Ammon's horn (tissue), 1 donor: ENCODE measurements at regions not wholly inside any gene's neighbourhood (a gene's known extent, or its start where the extent isn't known, plus 50 kb on each side); places are given as distances from the start of the nearest gene placed in this dataset.
"Not testable (repeated sequence)": the region's sequence is repeated elsewhere in the genome, so short reads cannot be mapped to it uniquely, and the experiment has no call there.

Experiments
- DNase-seq: peaks from one replicate; pipeline ENCODE4 v3.0.0-alpha.2; 2016; ENCODE audit warnings: low spot score

DNA sequence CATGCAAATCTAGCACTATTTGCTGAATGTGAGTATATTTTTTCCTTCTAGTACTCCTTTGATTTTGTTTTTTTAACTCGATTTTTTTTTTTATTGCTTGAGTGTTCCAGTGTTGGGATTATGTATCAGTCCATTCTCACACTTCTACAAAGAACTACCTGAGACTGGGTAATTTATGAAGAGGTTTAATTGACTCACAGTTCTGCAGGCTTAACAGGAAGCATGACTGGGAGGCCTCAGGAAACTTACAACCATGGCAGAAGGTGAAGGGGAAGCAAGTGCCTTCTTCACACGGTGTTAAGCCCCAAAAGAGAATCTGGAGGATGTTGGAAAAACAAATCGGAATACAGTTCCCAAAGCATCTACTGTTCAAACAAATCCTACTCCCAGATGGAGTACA, 69.1 kb downstream of the ZNF518B start:
- not testable (repeated sequence) for DNase-seq

DNA sequence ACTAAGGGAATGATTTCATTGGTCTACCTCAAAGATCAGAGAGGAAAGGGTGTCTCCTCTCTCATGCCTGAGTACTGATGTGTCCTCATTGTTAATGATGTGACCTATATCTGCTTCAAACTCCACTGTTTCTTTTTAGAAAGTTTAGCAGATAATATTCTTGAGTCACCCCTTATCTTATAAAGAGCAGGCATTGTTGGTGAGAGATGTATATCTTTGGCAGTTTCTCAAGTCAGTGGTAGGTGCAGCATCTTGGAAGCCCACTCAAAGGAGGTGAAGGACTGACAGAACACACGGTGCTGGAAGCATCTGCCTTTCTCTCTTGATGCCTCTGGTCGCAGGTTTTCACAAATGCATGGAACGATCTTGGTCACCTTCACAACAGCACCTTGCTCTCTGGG, 71.2 kb downstream of the ZNF518B start:
- DNase-seq: no peak

DNA sequence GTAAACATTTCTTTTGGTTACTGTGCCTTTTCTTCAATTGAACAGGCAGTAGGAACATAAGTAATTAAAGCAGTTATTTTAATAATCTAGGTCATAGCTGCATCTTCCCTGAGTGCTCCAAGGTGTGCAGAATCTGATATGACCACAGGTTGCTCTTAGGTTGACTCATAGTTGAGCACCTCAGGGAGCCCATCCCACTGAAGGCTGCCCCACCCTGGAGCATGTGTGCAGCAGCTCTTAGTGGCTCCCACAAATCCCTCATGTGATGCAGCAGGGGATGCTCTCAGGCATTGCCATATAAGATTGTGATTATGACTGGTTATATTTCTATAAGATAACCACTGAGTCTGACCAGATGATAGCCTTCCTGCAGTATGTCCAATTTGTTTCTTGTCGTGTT, 72.3 kb downstream of the ZNF518B start:
- no peak for DNase-seq

DNA sequence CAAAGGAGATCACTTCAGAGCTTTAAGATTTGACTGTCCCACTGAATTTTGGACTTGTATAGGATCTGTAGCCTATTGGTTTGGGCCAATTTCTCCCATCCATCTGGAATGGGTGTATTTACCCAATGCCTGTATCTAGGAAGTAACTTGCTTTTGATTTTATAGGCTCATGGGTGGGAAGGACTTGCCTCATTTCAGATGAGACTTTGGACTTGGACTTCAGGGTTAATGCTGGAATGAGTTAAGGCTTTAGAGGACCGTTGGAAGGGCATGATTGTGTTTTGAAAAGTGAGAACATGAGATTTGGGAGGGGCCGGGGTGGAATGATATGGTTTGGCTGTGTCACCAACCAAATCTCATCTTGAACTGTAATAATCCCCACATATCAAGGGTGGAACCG, 73.8 kb downstream of the ZNF518B start:
- DNase-seq: no peak

DNA sequence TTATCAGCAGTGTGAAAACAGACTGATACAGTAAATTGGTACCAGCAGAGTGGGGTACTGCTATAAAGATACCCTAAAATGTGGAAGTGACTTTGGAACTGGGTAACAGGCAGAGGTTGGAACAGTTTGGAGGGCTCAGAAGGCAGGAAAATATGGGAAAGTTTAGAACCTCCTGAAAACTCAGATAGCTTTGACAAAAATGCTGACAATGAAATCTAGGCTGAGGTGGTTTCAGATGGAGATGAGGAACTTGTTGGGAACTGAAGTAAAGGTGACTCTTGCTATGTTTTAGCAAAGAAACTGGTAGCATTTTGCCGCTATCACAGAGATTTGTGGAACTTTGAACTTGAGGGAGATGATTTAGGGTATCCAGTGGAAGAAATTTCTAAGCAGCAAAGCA, 75.1 kb downstream of the ZNF518B start:
- not testable (repeated sequence) for DNase-seq

DNA sequence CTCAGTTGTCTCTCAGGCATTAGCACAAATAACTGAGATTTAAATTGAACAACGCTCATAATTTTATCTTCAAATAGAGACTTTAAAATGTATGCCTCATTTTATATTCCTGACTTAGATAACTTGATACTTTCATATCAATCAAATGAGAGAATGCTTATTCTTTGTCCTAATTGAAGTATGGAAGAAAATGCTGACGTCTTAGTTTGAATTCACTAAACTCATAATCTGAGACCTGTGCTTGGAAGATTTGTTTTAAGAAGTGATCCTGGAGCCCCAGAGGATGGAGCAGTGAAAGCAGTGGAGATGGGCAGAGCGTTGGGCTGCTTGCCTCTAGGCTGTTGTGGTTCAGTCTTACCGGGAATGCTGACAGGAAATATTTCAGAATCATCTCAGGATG, 76.1 kb downstream of the ZNF518B start:
- no peak for DNase-seq

DNA sequence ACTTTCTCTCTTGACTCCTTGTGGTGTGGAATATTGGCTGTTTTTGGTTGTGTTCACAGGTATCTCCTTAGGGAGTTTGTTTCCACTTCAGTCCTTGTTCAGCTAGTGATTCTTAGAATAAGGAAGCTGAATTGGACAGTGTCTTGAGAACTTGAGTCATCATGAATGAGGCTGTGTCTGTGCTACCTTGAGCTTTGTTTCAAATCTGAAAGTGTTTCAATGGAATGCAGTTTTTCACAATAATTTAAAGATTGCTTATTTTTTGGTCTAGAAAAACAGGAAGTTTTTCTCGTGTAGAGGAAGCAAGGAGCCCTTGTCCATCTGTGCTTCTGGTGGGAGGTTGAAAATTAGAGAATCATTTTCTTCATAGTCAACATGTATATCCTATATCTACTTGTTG, 76.5 kb downstream of the ZNF518B start:
- no peak for DNase-seq

DNA sequence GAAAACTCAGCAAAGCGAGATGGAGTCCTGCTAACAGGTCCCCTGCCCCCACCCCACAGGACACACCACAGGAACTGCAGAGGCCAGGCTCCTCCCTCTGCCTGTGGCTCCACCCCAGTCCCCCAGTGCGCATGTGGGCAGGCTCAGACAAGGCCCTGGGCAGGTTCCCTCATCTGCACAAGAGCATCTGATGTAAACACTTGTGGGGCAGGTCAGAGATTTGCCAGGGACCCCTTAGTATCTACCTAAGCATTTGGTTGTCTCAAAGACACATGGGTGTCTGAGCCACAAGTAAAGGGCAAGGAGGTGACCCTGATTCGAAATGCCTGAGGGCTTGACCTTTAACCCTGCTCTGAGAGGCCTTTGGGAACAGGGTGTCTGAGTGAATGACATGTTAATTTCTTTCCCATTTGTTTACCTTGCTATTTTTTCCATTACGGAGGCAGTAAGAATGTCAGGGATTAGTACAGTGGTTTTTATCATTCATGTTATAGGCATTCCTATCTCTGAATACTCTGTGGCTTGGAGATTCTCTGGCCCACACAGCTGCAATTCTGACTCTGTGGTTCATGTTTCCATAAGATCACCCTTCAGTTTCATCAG, 85.3 kb downstream of the ZNF518B start:
- no peak for DNase-seq

DNA sequence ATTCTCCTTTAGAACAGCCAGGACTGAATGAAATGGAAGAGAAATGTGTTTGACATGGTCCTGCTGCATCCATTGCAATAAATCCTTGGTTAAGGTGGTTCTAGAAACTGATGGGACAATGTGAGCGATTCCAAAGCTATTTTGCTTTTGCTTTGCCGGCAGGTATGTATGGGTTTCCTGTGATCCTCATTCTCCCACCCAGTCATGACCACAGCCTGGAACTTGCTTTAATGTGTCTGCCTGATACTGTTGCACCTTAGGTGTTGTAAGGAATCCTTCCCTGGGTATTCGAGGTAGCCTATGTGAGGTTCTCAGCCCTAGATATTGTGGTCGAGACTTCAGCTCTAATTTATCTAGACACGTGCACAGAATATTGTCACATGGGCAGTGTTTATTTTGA, 86.1 kb downstream of the ZNF518B start:
- DNase-seq: no peak

DNA sequence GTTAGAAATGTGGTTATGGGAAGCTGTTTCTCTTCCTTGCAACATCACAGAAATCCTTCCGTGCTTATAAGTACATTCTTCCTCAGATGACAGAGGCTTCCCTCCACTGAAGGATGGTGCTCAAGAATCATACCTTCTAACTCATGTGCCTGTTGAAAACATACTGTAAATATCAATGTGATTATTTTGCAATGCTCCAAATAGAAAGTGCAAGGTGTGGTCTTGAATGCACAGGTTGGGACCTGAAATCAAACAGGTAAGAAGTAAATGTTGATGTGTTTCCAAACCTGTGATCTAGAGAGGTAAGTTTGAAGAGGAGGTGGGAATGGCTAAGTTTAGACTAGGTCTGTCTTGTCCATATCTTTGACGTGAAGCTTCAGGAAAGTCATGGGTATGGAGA, 87.7 kb downstream of the ZNF518B start:
- DNase-seq: no peak

DNA sequence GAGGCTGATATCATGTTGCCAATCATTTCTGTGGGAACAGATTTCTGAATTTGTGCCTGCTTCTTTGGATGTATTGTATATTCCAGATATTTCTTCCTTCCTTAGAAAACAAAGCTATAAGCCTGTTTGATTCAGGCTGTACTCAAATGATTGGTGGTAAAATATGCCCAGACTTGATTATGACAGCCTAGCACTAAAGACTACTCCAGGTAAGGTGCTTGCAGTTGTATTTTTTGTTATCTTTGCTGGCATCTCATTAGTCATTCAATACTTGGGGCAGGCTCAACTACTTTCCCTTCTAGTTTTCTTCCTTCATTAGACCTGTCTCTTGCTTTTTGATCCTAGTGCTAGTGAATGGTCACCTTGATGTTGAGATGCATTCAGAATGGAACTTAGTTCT, 90.6 kb downstream of the ZNF518B start:
- no peak for DNase-seq

DNA sequence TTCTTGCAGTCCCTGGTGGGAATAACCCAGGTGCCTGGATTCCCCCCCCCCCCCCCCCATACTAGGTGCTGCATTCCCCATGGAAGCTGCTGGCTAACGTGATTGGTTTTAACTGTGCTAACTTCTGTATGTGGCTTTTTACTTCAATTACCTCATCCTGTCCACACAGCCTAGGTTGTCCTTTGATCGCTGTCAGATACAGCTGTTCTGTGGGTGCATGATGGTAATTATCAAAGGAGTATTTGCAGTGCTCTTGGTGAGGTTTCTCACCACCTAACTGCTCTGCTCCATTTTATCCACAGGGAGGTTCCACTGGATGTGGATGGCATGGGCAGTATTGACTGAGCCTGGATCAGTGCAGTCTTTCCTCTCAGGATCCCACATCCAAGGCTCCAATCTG, 93.0 kb downstream of the ZNF518B start:
- no peak for DNase-seq

DNA sequence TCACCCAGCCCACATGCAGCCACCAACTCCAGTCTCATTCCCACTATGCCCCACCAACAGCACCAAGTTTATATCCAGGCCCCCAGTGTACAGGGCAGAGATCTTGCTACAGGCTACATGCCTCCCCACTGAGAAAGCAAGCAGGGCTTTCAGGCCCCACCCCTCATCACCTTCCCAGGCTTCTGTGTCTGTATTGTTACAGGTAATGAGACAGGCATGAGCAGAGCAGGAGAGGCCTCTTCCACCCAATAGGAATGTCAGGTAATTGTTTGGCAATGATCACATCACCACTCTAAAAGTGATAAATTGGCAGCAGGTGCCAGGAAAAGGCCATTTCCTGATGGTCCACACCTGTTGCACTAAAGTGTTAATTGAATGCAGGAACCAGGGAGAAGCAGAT, 102.5 kb downstream of the ZNF518B start:
- DNase-seq: no peak

DNA sequence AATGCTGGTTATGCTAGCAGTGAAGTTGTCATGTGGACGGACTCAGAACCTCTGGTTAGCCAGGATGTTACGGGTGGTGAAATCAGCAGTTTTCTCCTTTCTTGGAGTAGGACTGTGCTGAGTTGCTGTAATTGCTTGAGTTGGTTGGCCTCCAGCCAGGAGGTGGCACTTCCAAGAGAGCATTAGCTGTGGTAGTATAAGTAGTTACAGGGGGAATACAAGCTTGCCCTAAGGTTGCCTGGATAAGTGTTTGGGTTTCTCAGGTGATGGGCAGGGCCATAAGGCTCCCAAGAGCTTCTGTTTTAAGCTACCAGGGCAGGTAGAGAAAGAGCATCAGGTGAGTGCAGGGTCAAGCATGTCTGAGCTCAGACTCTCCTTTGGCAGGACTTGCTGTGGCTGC, 103.0 kb downstream of the ZNF518B start:
- no peak for DNase-seq

DNA sequence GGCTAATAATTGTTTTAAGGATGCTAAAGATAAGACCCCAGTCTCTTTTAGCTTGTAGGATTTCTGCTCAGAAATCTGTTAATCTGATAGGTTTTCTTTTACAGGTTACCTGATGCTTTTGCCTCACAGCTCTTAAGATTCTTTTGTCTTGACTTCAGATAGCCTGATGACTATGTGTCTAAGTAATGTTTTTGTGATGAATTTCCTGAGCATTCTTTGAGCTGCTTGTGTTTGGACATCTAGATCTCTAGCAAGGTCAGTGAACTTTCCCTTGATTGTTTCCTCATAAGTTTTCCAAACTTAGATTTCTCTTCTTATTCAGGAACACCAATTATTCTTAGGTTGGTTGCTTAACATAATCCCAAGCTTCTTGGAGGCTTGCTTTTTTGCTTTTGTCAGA, 104.1 kb downstream of the ZNF518B start:
- no peak for DNase-seq

DNA sequence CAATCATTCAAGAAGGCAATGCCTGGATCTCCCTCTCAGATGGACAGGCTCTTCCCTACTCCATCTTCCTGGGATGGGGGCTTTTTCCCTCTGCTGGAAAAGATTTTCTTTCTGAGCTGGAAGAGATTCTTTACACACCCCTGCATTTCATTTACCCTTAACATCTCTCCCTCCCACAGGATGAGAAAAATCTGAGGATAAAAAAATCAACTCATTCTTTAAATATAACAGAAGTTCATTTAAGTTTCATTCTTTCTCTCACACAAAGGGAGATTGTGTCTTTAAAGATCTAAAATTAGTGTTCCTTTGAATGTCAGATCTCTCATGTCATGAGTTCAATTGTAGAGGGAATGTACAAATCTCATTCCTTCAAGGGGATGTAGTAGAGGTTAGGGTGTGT, 109.0 kb downstream of the ZNF518B start:
- DNase-seq: no peak

DNA sequence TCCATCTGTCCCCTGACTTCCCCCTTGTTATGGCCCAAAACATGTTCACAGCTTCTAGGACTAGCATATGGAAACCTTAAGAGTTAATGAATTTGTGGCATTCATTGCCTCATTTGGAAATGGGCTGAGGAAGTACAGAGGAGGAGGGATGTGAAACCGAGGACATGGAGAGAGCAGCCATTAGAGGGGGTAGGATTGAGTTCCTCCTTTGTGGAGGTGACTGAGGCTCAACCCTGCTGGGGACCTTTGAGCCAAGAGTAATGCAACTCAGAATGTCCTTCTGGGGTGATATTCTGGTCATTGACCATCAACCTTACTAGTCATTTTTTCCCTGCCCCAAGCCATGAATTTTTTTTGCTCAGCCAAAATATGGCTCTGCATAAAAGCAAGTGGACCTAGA, 109.4 kb downstream of the ZNF518B start:
- peak; percentile 11 for DNase-seq

DNA sequence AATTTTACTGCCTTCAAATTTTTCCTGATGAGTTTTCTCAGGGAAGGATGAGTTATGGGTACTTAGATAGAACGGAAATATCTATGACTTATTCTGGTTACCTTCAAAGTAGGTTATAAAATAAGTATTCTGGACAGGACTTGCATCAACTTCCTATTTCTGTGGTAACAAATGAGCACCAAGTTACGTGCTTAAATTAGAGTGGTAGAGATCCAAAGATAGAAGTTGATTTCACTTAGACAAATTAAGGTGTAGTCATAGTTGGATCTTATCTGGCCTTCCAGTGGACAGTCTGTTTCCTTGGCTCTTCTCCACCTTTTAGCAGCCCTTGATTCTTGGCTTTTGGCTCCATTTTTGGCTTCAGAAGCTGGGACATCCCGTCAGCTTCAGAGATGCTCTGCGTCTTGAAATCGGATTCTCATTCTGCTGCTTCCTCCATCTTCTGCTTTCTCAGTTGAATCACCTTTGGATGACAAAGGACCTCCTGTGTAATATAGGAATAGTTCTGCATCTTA, 109.9 kb downstream of the ZNF518B start:
- DNase-seq: no peak

DNA sequence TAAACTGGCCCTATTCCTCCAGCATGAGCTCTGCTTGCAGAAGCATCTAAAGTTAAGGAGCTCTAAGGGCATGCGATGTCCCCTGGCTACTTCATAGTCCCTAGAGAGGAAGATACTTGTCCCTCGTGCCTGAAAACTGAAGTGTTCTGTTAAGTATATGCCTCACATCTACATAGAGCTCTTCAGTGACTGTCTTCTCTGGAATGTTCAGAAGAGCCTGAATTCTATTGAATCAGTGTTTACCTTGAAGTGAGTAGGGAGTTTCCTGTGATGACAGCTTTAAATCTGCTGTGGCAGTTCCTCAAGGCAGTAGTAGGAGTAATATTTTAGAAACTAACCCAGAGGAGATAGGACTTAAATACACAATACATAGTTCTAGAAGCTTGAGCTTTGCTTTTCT, 111.2 kb downstream of the ZNF518B start:
- DNase-seq: no peak

DNA sequence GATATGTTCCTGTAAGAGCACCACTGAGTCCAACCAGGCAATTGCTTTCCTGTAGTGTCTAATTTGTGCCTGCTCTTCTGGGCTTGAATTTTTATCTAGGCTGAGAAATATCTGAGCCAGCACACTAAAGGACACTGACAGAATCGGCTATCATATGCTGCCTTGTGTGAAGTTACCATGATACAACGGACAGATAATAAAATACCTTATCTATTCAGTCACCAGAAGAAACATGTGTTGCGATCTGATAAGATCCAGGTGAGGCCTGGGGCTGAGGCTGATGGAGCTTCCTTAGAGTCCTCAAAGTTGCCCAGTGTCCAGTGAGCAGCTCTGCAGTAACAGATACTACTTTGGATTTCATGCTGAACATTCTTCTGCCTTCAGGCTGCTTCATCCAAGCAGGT, 111.8 kb downstream of the ZNF518B start:
- no peak for DNase-seq

DNA sequence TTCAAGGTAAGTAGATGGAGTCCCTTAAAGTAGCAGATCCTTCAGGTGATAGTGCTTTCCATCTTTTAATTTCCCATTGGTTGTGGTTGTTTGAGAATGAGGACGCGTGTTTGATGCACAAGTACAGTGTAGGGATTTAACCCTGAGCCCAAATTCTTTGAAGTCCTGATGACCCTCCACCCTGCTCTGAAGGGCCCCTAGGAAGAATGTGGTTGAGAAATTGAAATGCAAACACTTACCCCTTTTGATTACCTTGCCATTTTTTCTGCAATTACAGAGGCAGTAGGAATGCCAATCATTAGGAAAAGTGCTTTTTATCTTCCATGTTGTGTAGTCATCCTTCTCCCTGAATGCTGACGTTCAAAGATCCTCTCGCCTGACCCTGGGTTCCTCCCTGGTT, 112.4 kb downstream of the ZNF518B start:
- no peak for DNase-seq

DNA sequence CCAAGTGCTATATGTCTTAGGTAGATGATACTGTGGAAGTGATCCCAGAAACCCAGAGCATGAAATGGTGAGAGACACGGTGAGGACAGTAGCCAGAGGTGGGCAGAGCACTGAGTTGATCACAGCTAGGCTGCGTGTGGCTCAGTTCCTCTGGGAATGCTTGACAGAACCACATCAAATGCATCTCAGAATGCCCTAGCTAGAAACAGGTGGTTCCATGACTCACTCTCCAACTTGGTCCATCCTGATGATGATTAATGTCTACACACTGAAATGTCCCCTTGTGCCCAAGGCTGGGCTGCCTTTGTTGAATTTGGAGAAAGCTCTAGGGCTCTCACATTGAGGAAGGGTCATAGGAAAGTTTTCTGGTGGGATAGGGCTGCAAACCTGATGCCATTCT, 113.6 kb downstream of the ZNF518B start:
- no peak for DNase-seq

DNA sequence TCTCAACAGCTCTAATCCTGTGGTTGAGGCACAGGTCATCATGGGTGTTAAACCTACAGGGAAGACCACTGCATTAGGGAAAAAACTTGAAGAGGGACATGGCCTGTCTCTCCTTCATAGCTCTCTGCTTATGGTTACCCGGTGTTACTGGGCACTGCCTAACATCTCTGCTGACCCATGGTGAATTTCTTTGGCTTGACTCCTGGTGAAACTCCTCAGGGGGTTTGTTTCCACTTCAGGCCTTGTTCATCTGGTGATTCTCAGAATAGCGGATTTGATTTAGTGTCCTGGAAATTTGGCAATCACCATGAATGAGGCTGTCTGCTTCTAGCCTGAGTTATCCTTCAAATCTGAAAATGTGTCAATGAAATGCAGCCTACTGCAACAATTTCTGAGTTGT, 114.4 kb downstream of the ZNF518B start:
- DNase-seq: no peak

DNA sequence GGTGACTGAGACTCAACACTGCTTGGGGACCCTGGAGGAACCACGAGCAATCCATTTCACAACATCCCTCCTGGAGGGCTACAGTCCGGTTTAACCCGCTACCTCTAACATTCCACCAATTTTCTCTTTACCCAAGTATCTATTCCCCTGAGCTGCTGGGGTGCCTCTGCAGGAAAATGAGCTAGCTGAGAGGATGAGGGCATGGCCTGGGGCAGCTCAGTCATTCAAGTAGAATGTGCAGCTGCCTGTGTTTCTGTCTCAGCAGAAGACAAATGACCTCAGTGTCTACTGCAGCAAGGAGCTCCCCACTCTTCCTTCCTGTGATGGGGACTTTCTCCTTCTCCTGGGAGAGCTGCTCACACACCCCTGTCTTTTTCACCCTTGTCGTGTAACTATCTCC, 120.8 kb downstream of the ZNF518B start:
- DNase-seq: no peak

DNA sequence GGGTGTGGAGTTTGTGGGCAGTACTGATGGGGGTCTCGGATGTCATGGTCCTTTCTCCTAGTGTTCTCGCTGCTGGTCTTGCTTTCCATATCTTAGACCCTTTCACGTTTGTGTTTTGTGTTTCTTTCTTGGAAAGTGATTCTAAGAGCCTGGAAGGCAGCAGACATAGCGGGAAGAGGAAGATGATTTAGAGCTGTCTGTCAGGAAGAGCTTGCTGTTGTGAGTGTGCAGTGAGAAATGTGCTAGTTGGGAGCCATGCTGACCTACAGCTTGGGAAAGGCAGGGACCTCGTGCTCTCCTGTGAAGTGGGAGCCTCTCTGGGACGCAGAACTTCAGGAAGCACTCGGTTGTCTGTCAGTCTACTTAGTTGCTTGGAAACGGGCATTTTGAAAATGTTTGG, 122.2 kb downstream of the ZNF518B start:
- DNase-seq: no peak
